SK-N-SH (cell line): ENCODE measurements at regions not wholly inside any gene's neighbourhood (a gene's known extent, or its start where the extent isn't known, plus 50 kb on each side); places are given as distances from the start of the nearest gene placed in this dataset.

Source experiments
- CTCF ChIP-seq: fragments of 200-600 bp; sonication (generic); IDR thresholded peaks from 2 replicates; pipeline ENCODE4 v1.6.1; 2017; ENCODE audit warnings: antibody characterized with exemption, mild to moderate bottlenecking, moderate library complexity
- EP300 ChIP-seq, 2 experiments: IDR thresholded peaks; 2 replicates each; pipeline versions ENCODE4 v1.4.0 to v1.6.1; 2012; ENCODE audit warnings: borderline replicate concordance in 1 of 2, low read depth in 1 of 2, low read length in 1 of 2
- MXI1 ChIP-seq: IDR thresholded peaks from 2 replicates; pipeline ENCODE4 v1.6.1; 2012; ENCODE audit warnings: mild to moderate bottlenecking, low read depth, low read length, improper control_type of control experiment

- TF ChIP-seq EP300 (IDR thresholded peaks at IDR 0.05; ENCODE audit: borderline replicate concordance in 1 of 2, low read depth in 1 of 2, low read length in 1 of 2) (no peak), MXI1 (peak; percentile 95), CTCF (no peak)
Observed at GRCh38 chr4:26058537-26058936, 144.5 kb downstream of the SMIM20 start.
